Peyer's patch (tissue), 4 donors: ENCODE measurements at regions not wholly inside any gene's neighbourhood (a gene's known extent, or its start where the extent isn't known, plus 50 kb on each side); places are given as distances from the start of the nearest gene placed in this dataset.

Experiments
- DNase-seq, 3 donors: peaks; one replicate each; pipeline ENCODE4 v3.0.0-alpha.2; 2017 to 2019
- H3K27ac ChIP-seq, 4 donors: fragments of 200-600 bp; sonication (generic); one replicate each; pipeline ENCODE4 v1.5.1; 2016 to 2019
- H3K27me3 ChIP-seq, 2 donors: fragments of 200-600 bp; sonication (generic); one replicate each; pipeline ENCODE4 v1.5.1; 2019
- H3K36me3 ChIP-seq, 3 donors: fragments of 200-600 bp; sonication (generic); one replicate each; pipeline ENCODE4 v1.5.1; 2016 to 2019
- H3K4me1 ChIP-seq, 4 donors: fragments of 200-600 bp; sonication (generic); one replicate each; pipeline ENCODE4 v1.5.1; 2016 to 2019
- H3K4me3 ChIP-seq, 4 donors: fragments of 200-600 bp; sonication (generic); 1 replicate in 3 of 4; 2 replicates in 1 of 4; pipeline ENCODE4 v1.5.1; 2016 to 2019; ENCODE audit warnings: mild to moderate bottlenecking in 1 of 4
- H3K9me3 ChIP-seq, 4 donors: fragments of 200-600 bp; sonication (generic); one replicate each; pipeline ENCODE4 v1.5.1; 2016 to 2019; ENCODE audit warnings: mild to moderate bottlenecking in 1 of 4
- CTCF ChIP-seq, 6 experiments: fragments of 450-650 bp in 4 of 6; fragments of 200-600 bp in 2 of 6; sonication (generic) in 1 of 6; IDR thresholded peaks; one replicate each; pipeline ENCODE4 v1.5.1; 2017 to 2019; ENCODE audit warnings: antibody characterized with exemption in 6 of 6, mild to moderate bottlenecking in 3 of 6, moderate library complexity in 1 of 6
- POLR2A ChIP-seq, 2 donors: fragments of 450-650 bp; IDR thresholded peaks; one replicate each; pipeline ENCODE4 v1.5.1; 2017; ENCODE audit warnings: antibody characterized with exemption in 2 of 2, mild to moderate bottlenecking in 2 of 2, moderate library complexity in 2 of 2

DNA sequence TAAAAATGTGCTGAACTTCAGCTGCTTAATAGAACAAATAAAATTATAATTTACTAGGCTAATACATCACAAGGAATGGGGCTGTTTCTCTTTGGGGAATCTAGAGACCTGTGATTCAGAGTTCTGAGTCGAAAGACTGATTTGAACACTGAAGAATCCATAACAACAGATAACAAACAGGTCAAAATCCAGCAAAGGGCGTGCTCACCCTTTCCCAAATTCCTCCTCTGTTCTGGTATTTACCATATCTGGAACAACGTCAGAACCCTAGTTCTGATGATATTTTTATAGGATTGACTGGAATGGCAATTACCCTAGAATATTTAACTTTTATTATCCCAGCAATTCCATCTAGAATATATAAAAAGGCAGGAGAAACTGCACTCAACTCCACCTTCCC is 66.0 kb upstream of the ITGA6 start:
- H3K27me3 ChIP-seq = no peaks in the 10 kb centered on the region
- DNase-seq = no peak
- H3K27ac ChIP-seq = no peak overlapping the region
- no peaks in the 10 kb centered on the region for H3K36me3 ChIP-seq
- H3K9me3 ChIP-seq = no peaks in the 10 kb centered on the region
- TF ChIP-seq POLR2A (IDR thresholded peaks at IDR 0.05) (no peak), CTCF (IDR thresholded peaks at IDR 0.05) (no peak)
- no peaks in the 10 kb centered on the region for H3K4me1 ChIP-seq
- no peak overlapping the region for H3K4me3 ChIP-seq

GRCh38 chr2:172361840-172362239 is 65.5 kb upstream of the ITGA6 start:
- H3K4me3 ChIP-seq = no peak overlapping the region
- no peaks in the 10 kb centered on the region for H3K4me1 ChIP-seq
- no peaks in the 10 kb centered on the region for H3K27me3 ChIP-seq
- no peaks in the 10 kb centered on the region for H3K9me3 ChIP-seq
- no peak for DNase-seq
- H3K27ac ChIP-seq = no peak overlapping the region
- TF ChIP-seq CTCF (IDR thresholded peaks at IDR 0.05) (no peak), POLR2A (IDR thresholded peaks at IDR 0.05) (no peak)
- no peaks in the 10 kb centered on the region for H3K36me3 ChIP-seq

DNA sequence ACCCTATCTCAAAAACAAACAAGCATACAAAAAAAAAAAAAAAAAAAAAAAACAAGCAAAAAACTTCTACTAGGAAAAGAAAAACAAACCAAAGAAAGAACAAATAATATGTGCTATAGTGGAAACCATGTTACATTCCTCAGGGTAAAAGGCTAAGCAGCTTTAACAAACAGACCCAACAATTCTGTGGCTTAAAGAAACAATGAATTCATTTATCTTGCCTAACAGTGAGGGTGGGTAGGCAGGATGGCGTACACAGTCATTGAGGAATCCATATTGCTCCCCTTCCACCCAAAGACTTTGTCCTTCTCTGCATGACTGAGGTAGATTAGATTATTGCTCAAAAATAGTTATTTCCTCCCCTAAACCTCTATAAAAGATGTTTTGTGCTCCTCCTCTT is 63.1 kb upstream of the ITGA6 start:
- no peak overlapping the region for H3K4me3 ChIP-seq
- no peaks in the 10 kb centered on the region for H3K4me1 ChIP-seq
- H3K9me3 ChIP-seq = no peaks in the 10 kb centered on the region

DNA sequence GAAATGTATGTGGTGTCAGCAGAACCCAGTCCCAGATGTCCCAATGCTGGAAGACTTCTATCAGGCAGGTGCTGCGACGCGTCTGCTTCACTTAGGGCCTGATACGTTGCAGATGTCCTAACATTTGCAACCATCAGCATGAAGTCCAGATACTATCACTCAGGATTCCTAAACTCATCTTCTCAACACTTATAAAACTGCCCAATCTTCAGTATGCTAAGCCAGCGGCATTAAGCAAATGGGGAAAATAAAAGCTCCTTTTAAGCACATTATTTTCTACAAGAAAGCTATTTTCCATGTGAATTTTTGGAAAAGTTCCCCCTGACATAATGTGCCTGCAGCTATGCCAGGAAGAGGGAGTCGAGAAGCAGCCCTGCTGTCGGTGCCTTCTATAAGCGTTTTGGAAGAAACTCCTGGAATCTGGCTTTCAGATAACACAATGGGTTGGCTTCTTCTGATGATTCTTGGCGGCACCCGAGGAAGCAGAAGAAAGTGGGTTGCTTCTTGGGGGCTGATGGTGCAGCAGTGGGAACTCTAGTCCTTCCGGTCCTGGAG is 60.7 kb upstream of the ITGA6 start:
- H3K27ac ChIP-seq = no peak overlapping the region
- no peaks in the 10 kb centered on the region for H3K4me1 ChIP-seq
- H3K4me3 ChIP-seq = no peak overlapping the region
- no peak for DNase-seq
- no peaks in the 10 kb centered on the region for H3K27me3 ChIP-seq
- H3K36me3 ChIP-seq = no peaks in the 10 kb centered on the region
- no peak for TF ChIP-seq CTCF (IDR thresholded peaks at IDR 0.05)
- TF ChIP-seq POLR2A (IDR thresholded peaks at IDR 0.05) = no peak
- peaks cover 0 to 9% (median 0%) of the 10 kb centered on the region in 4 donors for H3K9me3 ChIP-seq

More for the DNA sequence above, 63.1 kb upstream of the ITGA6 start:
- Histone ChIP-seq H3K27me3 (no peaks in the 10 kb centered on the region), H3K27ac (no peak overlapping the region), H3K36me3 (no peaks in the 10 kb centered on the region)
- no peak for DNase-seq
- no peak for TF ChIP-seq POLR2A (IDR thresholded peaks at IDR 0.05)
- TF ChIP-seq CTCF (IDR thresholded peaks at IDR 0.05) = no peak

DNA sequence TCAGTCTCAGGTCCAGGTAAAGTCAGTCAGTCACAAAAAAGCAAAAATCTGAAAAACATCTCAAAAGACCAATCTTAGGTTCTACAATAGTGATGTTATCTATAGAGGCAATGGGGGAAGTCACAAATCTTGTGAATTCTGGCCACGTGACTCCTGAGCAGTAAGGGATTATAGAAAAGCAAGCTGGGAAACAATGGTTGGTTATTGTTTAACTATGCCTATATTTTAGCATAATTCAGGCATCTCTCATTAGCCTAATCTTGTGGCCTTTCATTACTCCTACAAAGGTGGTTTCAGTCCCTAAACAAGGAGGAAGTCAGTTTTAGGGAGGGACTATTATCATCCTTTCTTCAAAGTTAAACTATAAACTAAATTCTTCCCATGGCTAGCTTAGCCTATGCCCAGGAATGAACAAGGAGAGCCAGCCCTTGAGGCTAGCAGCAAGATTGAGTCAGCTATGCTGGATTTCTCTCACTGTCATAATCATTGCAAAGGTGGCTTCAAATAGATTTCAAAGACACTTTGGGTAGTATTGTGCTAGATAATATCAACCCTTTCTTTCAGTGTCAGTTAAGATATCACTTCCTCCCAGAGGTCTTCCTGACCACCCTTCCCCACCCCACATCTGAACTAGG is 56.4 kb upstream of the ITGA6 start:
- no peaks in the 10 kb centered on the region for H3K27me3 ChIP-seq
- no peaks in the 10 kb centered on the region for H3K4me1 ChIP-seq
- H3K9me3 ChIP-seq = peaks cover 0 to 9% (median 0%) of the 10 kb centered on the region in 4 donors
- TF ChIP-seq CTCF (IDR thresholded peaks at IDR 0.05) (no peak), POLR2A (IDR thresholded peaks at IDR 0.05) (no peak)
- H3K27ac ChIP-seq = no peak overlapping the region
- H3K36me3 ChIP-seq = no peaks in the 10 kb centered on the region
- DNase-seq = no peak
- no peak overlapping the region for H3K4me3 ChIP-seq
